H1 (cell line): ENCODE measurements at regions not wholly inside any gene's neighbourhood (a gene's known extent, or its start where the extent isn't known, plus 50 kb on each side); places are given as distances from the start of the nearest gene placed in this dataset.

ENCODE experiments used
- TCF12 ChIP-seq: IDR thresholded peaks from 2 replicates; pipeline ENCODE4 v1.6.1; 2011; ENCODE audit warnings: low read depth, mild to moderate bottlenecking, low read length

DNA sequence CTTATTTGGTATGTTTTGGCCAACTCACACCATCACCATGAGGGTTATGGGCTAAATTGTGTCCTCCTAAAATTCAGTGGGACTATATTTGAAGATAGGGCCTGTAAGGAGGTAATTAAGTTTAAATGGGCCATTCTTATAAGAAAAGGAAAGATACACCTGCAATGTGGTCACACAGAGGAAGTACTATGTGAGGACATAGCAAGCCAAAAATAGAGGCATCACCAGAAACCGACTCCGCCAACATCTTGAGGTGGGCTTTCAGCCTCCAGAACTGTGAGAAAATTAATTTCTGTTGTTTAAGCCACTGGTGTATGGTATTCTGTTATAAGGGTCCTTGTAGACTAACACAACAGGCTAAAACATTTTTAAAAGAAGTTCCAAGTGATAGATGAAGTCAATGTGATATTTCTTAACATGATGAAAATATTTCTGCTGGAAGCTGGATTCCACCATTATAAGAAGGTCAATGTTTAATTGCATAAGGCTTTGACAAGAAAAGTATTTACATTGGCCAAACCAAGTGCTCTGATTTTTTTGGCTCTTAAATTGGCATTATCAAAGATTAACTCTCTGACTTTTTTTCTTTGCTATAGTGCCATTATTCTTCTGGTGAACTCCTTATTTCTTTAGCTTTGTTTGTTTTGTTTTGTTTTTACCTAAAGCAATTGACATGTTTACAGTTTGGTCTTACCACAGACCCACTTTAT, 540.9 kb downstream of the PPARGC1A start (continued):
- no peak for TF ChIP-seq TCF12
